Stimulated activated CD8-positive, alpha-beta memory T cell treated with anti-CD3 and anti-CD28 coated beads, Interleukin-7, amount 100 ng/mL, for 4 hours (primary cell): ENCODE measurements at regions not wholly inside any gene's neighbourhood (a gene's known extent, or its start where the extent isn't known, plus 50 kb on each side); places are given as distances from the start of the nearest gene placed in this dataset.
"Not testable (repeated sequence)": the region's sequence is repeated elsewhere in the genome, so short reads cannot be mapped to it uniquely, and the experiment has no call there.

ENCODE experiments used
- DNase-seq, 2 donors: peaks; one replicate each; pipeline ENCODE4 v3.0.0-alpha.2; 2020; ENCODE audit warnings: low read depth in 2 of 2

DNA sequence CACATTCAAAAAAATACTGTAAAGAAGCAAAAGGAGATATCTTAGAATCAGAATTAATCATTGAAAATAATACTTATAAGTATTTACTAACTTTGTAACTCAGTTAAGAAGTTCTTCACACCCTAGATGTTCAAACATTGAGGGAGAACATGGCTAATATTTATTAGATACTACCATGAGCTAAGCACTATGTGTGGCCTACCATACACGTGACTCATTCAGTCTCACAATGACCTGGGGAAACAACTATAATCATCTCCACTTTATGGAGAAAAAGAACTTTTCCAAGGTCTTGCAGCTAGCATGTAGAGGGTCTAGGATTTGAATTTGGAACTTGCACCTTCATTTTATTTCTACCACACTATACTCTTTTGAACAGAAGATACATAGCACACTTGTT lies 361.9 kb upstream of the CFAP20DC start:
- DNase-seq = no peak

DNA sequence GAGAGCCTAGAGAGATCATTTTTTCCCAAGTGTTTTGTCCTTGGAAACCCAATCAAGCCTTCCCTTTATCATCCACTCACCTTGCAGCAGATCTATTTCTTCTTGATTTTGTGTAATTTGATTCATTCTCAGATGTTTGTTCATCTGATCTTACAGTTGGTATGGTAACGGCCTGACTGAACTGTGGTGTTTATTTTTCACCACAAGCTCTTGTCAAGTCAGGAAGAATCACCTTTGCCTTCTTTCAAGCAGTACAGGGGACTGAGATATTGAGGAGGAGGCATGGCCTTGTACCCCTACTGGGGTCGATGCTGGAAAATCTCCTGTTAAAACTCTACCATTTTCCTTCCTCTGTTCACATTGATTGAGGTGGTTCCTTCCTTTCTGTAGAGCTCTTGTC lies 361.4 kb upstream of the CFAP20DC start:
- DNase-seq = no peak

DNA sequence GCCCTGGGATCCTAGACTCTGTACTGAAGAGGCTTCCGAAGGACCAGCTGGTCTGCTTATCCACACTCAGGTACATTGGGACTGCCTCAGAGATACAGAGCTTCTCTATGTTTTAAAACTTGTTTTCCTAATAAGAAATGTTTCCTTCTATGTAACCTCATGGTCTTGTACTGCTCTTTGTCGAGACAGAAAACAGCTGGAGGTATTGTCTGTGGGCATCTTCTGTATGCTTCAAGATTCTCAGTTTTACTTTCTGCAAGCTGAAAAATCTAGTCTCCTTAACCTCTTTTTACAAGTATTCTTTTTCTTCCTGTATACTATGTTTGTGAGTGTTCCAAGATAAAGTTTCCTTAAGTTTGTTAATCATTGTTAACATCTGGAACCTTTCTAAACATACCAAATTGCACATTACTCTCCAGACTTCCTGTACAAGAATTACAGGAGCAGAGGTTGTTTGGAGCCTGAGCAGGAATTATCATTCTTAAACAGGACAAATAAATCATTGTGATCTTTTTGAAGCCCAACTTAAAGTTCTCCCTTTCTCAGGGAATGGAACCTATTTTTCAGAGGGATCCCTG lies 358.3 kb upstream of the CFAP20DC start:
- no peak for DNase-seq

DNA sequence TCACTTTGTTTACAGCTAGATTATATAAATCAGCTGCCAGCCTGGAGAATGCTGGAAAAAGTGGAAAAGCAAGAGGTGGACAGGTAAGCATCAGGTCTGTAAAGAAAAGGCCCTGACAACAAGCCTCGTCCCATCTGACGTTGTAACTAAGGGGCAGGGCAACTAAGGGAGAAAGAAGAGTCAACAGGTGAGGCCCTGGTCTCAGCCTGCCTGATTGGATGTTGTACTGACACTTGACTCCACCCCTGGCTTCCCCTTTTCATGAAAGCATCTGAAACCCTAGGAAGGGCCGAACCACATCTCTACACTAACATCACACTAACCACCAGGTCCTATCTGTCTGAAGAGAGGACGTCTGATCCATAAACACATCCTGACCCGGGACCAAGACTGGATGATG lies 357.6 kb upstream of the CFAP20DC start:
- DNase-seq = no peak

DNA sequence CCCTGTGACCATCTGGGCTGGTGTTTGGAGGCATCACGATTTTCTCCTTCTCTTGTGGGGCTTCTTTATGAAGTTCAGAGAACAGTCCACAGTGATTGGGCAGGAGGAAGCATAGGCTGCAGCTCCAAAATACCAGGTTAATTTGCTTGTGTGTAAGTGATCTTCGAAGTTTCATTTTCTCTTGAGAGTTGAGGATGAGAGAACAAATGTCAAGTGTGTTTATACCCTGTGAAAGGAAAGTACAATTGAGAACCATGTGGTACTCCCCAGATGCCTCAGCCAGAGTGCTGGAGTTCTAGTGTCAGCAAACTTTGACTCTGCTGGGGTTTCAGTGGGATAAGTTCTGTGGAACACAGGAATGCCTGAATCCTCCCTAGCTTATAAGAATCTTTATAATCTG lies 357.1 kb upstream of the CFAP20DC start:
- DNase-seq = no peak

DNA sequence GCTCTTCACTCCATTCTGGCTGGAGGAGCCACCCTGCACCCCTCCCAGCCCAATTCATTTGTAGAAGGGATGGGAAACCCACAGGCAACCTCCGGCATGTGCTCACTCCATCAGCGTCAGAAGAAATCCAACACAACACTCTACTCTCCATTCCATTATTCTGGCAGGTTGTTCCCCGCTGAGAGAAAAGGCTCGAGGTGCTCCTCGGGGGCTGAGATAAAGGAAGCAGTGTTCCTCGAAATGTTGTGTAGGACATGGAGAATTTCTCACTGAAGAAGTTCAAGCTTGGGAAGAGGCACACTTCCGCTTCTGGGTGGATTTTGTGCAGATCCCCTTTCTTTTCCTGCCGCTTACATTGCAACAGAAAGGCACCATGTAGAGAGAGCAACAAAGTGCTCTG lies 355.0 kb upstream of the CFAP20DC start:
- DNase-seq = no peak

DNA sequence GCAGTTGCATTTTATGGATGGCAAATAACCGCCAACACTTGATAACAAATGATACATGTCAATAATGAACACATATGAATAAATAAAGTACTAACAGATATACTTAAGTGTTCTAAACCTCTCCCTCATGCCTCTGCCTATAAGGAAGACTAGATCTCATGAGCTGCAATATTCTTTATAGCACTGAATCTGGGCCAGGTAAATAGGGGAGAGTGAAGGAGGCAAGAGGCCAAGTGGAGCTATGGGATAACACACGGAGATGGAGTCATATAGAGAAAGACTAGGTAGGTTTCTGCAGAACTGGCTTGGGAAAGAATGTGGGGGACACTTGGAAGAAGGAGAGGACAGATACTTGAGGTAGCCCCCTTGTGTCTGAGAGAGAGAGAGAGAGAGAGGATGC lies 354.2 kb upstream of the CFAP20DC start:
- no peak for DNase-seq

DNA sequence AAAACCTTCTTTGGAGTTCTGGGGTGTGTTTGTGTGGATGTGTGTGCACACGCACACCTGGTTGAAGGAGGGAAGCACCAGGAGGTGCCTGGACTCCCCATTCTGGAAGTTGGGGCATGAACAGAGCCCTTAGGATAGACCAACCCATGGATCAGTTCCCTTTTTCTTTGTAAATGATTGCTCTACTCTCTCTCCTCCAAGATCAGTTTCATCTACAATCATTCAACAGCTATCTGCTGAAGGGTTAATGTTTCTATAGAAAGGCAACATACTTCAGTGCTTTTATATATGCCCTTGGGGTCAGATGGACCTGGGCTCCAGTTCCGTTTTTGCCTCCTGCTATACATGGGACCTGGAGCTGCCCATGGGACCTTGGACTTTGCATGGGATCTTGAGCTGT lies 352.1 kb upstream of the CFAP20DC start:
- DNase-seq = no peak

DNA sequence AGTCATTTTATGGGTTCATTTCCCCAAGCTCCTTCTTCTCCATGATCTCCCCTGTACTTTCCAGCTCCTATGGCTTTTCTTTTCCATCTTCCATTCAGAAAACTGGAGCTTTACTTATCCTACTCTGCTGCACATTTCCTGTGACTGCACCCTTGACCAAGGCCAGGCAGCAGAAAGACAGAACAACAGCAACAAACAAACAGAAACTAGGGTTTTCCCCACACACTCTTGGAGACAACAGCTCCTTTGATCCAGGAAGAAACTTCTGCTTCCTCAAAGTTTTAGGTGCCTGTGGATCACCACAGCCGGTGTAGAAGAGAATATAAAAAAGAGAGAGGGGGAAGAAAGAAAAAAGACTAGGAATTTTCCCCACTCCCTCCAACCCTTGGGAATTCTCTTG lies 342.3 kb upstream of the CFAP20DC start:
- DNase-seq = no peak

DNA sequence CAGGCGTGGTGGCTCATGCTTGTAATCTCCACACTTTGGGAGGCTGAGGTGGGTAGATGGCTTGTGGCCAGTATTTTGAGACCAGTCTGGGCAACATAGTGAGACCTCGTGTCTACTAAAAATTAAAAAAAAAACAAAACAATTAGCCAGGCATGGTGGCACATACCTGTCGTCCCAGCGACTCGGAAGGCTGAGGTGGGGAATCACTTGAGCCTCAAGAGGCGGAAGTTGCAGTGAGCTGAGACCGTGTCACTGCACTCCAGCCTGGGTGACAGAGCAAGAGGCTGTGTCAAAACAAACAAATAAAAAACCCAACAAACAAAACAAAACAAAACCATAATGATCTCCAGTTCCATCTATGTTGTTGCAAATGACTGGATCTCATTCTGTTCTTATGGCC lies 341.3 kb upstream of the CFAP20DC start:
- DNase-seq = no peak

DNA sequence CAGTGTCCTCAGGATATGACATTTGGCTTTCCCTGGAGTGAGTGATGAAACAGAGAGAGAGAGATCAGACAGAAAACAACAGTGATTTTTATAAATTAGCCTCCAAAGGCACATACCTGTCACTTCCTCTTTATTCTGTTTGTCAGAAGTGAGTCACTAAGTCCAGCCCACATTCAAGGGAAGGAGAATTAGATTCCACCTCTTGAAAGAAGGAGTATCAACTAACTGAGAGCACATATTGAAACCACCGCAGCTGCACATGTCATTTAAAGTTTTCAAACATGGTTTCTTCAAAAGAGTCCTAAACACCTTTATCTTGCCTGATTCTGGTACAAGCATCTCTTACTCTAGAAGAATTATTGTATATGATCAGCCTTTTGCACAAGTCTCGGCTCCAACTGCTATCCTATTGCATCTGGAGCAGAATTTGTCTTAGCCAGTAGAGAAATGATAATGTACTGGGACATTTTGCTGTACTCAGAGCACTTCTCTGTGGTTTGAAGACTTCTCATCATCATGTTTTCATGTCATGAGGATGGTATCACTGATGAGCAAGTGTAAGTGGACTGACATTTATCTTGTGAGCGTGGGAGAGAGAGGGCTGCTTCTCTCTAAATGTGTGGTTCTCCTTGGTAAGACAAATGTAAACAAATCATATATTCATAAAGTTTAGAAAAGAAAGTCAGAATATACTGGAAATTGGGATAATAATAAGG lies 338.9 kb upstream of the CFAP20DC start:
- DNase-seq = no peak

DNA sequence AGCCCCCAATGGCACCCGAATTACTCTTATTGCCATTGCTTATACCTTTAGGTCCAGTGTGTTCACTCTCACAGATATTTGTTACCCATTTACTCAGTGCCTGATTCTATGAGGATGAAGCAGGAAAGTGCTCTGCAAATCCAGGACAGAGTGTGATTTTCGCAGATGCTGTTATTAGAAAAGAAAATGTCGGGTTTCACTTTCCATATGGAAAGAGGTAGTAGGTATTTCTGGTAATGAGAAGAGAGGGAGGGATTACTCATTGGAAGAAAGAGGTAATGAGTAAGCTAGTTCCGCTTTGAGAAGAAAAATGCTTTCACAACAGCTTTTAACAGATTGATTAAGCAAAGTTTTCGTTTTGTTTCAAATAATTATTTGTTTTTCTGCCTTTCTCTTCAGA lies 336.3 kb upstream of the CFAP20DC start:
- no peak for DNase-seq

DNA sequence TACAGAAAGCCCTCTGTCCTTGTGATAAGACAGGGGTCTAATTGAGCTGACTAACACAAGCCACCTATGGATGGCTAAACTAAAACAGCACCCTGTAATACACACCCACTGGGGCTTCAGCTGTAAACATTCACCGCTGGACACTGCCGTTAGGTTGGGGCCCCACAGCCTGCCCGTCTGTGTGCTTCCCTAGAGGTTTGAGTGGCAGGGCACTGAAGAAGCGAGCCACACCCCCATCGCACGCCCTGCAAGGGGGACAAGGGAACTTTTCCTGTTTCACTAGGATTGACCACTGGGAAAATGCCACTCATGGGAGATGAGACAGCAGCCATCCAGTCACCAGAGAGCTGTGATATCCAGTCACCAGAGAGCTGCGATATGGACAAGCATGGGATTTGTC lies 335.7 kb upstream of the CFAP20DC start:
- DNase-seq = no peak

DNA sequence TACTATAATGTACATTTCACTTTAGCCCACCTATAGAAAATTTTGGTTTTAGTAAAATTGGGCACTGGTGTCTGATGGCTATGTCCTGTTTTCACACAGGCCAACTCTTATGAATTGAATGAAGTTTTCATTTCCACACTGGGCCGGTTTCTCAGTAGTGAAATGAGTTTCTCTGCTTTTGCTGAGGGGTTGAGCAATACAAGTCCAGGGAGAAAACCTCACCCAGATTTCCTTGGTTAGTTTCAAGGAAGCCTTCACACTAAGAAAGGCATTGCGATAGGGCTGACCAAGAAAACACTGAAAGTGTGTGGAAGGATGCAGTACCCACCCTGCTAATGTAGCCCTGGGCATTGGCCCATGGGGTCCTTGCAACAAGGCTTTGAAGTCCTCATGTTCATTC lies 331.5 kb upstream of the CFAP20DC start:
- no peak for DNase-seq

DNA sequence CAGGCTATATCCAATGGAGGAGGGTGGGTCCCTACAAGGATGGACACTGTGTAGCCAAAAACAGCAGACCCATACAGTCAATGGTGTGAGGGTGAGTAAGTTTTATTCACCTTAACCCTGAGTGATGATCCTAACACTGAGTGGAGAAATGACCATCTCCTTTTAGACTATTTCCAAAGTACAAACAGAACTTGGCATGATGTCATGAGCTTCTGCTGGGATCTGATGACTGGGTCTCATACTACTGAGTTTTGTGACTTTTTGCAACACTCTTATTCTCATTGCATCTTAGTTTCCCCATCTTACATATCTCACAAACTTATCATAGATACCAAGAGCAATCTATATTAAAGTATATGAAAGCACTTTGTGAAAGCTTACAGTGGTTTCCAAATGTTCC lies 330.3 kb upstream of the CFAP20DC start:
- no peak for DNase-seq

DNA sequence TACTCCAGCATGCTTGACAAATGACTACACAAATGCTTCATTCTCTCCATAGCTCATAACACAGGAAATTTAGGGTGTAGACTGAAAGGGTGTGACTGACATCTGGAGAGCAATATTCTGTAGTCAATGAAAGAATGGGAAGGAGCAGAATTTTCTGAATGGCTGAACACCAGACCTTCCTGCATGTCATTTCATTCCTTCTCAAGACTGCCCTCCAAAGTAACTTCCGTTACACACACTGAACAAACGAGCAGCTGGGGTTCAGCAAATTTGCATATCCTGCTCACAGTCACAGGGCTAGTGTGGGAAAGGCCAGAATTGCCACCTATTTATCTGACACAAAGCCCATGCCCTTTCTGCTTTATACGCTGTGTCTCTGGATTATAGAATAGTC lies 325.0 kb upstream of the CFAP20DC start:
- DNase-seq = no peak

DNA sequence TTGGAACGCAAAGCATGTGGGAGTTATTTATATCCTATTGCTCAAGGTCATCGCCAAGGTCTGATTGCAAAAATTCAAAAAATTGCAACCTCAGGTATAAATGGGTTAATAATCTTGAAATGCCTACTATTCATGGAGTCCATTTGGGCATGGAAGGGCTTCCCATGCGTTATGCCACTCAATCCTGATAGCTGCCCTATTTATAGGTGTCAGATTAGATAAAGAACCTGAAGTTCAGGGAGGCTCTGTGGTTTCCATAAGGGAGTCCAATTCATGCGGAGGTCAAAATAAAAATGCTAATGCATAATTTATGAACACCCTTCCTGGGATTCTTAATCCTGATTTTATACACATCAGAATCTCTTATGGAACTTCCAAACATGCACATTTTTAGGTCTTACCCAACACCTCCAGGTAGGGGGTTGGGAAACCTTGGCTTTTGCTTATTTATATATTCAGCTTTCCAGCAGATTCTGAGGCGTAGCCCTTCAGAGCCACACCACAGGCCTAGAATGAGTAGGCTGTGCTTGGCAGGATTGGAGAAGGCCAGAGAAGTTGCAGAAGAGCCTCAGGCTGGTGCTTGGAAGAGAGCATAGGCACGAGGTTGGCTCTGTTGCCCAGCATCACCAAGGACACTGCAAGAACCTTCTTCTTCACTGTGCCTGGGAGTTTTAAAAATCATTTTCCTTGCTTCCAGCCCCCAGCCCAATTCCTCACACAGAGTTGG lies 324.4 kb upstream of the CFAP20DC start:
- DNase-seq = no peak

DNA sequence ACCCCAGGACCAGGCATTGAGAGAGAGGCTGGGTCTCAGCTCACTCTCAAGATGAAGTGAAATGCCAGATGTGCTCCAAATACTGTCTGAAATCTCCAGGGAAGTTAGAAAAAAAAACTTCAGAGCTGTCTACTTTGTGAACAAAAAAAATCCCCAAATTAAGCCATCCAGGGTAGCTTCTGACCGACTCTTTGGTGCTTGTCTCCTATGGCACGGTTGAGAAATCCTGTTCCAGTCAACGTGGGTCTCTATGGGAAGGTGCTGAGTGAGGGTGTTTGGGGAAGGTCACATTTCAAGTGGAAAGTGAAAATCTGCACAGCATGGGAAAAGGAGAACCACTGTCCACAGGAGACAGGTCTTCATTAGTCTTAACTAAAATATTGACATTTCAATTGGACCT lies 322.5 kb upstream of the CFAP20DC start:
- no peak for DNase-seq

DNA sequence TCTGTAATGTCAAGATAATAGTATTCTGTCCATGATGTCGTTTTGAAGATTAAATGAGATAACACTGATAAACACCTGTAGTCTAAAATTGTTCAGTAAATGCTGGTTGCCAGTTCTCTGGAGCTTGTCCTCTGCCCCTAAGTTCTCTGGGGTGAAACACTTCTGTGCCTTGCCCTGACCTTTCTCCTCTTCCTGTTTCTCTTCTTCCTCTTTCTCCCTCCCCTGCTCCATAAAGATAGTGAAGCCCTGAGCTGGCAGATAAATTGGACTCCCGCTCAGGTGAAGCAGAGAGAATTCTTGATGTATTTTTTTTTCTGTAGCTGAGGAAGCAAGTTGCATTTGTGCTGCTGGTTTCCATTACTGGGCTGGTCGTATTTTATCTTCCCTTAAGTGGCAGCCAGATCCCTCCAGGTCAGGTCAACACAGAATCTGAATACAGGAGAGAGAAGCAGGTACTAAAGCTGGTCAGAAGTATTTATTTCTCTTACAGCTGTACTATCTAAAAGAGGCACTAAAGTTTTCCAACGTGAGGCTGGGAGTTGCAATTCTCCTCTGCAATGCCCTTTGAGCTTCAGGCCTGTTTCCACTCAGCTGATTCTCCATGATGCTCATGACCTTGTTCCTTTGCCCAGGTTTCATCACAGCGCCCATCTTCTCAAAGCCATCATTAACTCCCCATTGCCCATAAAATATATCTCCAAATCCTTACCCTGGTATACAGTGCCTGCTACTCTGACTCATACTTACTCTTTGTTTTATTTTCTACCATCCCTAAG lies 319.3 kb upstream of the CFAP20DC start:
- no peak for DNase-seq

DNA sequence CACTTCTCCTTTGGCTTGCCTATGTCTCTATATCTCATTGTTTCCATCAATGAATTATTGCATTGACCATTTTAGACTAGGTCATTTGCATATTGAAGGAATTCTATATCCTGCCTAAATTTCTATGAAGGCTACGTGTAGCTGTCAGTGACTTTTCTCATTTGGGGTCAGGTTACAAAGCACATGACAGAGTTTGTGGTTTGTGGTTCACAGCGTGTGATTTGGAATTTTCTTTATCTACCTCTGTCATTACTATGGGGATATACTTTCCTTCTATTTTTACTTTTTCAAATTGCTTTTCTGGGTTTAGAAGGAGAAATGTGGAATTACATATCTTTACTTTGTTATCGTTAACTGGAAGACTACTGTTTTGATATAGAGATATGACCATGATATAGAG lies 317.3 kb upstream of the CFAP20DC start:
- DNase-seq = no peak

DNA sequence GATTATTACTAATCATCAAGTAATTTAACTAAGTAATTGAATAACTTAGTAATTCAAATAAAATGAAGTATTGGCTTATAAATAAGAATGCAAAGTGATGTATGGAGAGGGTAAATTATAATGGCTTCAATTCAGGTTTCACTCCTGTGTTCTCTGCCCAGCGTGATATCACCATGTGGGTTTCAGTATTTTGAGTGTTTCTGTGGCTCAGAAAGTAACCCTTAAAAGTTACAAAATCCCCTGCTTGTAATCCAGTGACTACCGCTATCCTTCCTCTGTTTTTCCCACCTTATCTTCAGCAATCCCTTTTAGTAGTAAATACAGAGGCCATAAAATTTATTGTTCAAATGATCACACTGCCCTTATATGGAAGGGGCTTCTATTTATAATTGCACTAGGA lies 316.4 kb upstream of the CFAP20DC start:
- no peak for DNase-seq

DNA sequence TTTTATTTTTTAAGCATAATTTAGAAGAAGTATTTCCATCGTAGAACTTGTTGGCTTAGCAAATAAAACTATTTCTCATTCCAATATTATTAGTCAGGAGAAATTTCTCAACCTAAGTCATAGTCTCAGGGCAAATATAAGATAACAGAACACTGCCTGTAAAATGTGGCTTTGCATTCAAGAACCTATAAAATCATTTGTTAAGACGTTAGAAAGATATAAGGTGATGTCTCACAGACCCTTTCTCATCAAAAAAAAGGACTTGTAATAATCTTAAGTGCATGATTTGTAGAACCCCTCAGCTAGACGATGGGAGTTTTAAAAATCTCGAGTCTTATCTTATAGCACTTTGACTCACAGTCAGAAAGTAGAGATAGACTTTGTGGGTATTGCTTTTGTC lies 314.7 kb upstream of the CFAP20DC start:
- DNase-seq = no peak

DNA sequence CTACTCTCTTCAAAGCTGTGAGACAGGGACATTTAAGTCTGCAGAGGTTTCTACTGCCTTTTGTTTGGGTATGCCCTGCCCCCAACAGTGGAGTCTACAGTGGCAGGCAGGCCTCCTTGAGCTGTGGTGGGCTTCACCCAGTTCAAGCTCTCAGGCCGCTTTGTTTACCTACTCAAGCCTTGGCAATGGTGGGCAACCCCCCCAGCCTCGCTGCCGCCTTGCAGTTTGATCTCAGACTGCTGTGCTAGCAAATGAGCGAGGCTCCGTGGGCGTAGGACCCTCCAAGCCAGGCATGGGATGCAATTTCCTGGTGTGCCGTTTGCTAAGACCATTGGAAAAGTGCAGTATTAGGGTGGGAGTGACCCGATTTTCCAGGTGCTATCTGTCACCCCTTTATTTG lies 310.5 kb upstream of the CFAP20DC start:
- not testable (repeated sequence) for DNase-seq
